NCI-H2029 treated with DMSO at 0.1 percent for 48 hours (cell line): ENCODE measurements at regions not wholly inside any gene's neighbourhood (a gene's known extent, or its start where the extent isn't known, plus 50 kb on each side); places are given as distances from the start of the nearest gene placed in this dataset.
"Not testable (repeated sequence)": the region's sequence is repeated elsewhere in the genome, so short reads cannot be mapped to it uniquely, and the experiment has no call there.

Source experiments
- DNase-seq: peaks from one replicate; lab custom pipeline; 2025; lab: John Stamatoyannopoulos, UW

GRCh38 chr4:53920116-53920515 lies 144.3 kb downstream of the CHIC2 start:
- DNase-seq, result no peak

- DNase-seq, result no peak
Measured at GRCh38 chr4:53919535-53919934, 144.9 kb downstream of the CHIC2 start.

DNA sequence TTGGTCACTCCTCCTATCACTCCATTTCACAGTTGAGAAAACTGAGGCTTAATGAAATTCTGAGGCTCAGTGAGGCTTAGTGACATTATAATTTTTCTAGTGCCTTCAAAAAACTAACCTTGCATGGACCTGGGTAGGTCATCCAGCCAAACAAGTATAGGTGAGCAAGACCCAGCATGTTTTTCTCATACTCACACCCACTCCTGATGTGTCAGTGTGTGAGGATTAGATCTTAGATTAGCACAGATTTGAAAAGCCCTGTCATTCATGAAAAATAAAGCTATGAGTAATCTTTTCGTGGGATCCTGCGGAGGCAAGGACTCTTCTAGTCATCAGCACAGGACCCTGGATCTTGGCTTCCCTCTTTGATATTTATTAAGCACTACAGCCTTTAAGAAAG lies 146.7 kb downstream of the CHIC2 start:
- DNase-seq, result no peak

DNA sequence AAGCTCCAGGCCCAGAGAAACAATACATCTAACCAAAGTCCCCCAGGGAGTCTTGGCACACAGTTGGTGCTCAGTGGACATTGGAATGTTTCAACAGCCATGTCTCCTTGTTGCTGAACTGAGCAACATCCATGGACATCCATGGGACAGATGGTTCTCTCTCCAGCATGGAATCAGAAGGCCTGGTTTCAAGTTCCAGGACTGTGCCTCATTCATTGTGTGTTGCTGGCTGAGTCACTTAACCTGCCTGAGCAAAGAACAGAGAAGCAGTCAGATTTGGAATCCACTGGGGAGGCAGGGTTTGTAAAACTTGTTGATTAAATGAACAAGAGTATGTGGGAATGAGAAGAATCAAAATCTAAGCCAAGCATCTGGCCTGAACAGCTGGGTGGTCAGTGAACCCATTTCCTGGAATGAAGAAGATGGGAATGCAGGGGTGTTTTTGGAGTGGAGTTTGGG lies 147.9 kb downstream of the CHIC2 start:
- no peak for DNase-seq

DNA sequence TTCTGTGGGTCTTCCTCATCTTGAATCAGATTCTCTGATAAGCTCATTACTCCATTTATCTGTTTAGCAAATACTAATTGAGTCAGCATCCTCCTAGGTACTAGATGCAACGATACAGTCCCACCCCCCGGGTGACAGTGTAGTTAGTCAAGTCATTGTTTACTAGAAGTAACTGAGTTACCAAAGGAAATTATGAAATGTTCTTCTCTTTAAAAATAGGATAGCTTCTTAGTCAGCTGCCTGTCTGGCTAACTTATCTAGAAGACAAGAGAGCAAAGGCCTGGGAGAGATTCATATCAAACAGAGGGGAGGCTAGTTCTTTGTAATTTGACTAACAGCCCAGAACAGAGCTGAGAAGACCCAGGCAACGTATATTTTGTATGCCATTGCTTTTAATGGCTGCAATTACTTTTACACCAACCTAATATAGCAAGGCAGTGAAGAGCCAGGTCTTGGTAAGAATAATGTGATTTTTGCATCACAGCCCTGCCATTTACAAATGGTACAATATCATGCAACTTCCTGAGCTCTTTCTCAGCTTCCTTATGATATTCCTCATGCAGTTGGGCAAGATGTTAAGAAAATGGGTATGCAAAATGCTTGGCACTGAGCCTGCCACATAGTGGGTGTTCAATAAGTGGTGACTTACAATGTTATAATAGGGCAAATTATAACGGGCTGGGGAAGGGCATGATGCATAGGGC lies 149.9 kb downstream of the CHIC2 start:
- no peak for DNase-seq

DNA sequence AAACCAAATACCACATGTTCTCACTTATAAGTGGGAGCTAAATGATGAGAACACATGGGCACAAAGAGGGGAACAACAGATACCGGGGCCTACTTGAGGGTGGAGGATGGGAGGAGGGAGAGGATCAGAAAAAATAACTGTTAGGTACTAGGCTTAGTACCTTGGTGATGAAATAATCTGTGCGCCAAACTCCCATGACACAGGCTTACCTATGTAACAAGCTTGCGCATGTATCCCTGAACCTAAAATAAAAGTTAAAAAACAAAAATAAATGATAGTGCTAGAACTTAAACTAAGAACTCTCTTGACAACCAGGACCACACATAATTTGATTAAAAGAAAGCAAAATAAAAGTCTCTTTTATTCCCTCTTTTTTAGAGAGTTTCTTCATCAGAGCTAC lies 150.6 kb downstream of the CHIC2 start:
- DNase-seq, result no peak

- DNase-seq, result no peak
Measured at GRCh38 chr4:53912766-53913497, 151.5 kb downstream of the CHIC2 start.

GRCh38 chr4:53908661-53909078 lies 155.7 kb downstream of the CHIC2 start:
- DNase-seq, result peak; percentile 20

DNA sequence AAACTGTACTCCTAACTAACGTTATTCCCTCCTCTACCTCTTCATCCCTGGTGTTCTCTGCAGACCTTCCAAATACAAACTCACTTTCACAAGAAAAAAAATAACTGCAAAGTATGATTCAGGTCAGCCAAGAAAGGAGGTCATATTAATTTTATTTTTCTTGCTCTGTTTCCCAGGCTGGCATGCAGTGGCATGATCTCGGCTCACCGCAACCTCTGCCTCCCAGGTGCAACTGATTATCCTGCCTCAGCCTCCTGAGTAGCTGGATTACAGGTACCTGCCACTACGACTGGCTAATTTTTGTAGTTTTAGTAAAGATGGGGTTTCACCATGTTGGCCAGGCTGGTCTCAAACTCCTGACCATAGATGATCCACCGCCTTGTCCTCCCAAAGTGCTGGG lies 156.6 kb downstream of the CHIC2 start:
- DNase-seq, result no peak

GRCh38 chr4:53906606-53907190 lies 157.7 kb downstream of the CHIC2 start:
- no peak for DNase-seq

DNA sequence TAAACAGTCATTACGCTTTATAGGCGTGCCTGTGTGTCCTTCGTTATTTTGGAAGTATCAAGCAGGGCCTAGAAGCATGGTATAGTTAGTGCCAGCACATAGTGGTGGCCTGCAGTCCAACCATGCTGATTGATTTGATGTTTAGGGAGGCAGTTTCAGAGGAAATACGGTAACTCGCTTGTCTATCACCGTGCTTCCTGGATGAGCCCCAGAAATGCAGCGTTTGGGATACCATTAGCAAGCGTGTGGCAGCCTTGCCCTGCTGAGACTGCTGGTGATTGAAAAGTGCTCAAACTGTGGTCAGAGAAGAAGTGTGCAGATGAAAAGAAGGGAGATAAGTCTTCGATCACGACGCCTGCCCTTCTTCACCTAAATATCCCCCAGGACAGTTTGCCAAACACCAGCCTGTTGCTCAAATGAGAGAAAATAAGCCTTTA lies 158.4 kb downstream of the CHIC2 start:
- DNase-seq, result no peak

DNA sequence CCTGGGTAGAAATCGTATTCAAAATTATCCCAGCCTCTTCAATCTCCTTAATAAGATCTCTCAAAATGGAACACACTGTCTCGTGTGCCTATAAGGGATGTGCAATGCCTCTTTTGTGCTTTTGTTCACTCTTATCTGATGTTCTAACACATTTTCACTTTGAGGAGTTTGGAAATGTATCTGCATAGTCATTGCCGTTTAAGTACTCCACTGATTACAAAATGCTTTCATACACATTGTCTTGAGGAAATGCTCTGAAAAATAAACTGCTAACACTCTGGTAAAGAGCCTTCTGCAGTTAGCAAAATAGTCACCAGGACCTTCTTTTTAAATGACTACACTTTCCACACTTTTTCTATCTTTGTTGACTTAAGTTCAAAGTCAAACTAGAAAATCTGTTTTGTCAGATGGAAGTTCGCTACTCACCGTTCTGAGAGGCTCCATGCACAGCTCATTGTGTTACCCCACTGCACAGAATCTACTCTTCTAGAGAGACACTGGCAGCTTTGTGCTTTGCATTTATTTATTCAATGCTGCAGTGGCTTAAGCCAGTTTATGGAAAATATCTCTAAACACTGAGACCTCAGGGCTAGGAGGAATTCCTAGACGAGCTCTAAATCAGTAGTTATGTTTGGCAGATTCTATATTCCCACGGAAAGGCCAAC lies 159.0 kb downstream of the CHIC2 start:
- DNase-seq, result no peak

DNA sequence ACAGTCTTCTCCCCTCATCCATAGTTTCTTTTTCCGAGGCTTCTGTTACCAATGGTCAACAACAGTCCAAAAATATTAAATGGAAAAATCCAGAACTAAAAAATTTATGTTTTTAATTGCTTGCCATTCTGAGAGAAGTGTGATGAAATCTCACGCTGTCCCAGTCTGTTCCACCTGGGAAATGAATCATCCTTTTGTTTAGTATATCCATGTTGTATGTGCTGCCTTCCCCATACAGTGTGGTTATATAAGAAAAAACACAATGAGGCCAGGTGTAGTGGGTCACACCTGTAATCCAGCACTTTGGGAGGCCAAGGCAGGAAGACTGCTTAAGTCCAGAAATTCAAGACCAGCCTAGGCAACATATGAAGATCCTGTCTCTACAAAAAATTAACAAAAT lies 161.6 kb downstream of the CHIC2 start:
- no peak for DNase-seq

GRCh38 chr4:53900271-53900649 lies 164.1 kb downstream of the CHIC2 start:
- no peak for DNase-seq

GRCh38 chr4:53899586-53900270 lies 164.7 kb downstream of the CHIC2 start:
- DNase-seq, result no peak

DNA sequence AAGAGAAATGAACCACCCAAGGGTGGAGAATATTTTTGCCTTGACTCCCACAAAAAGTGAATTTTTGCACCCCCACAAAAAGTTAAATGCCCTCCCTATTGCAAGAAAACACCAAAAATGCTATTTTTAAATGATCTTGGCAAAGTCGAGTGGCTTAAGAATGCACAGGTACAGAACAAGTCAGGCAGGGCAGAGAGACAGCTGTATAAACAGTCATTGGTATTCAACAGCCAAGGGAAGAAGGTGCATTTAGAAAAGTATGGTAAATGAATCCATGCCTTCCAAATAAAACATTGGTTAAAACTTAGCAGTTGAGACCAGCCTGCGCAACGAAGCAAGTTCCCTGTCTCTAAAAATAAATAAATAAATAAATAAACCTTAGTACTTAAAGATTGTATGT lies 169.3 kb downstream of the CHIC2 start:
- no peak for DNase-seq

DNA sequence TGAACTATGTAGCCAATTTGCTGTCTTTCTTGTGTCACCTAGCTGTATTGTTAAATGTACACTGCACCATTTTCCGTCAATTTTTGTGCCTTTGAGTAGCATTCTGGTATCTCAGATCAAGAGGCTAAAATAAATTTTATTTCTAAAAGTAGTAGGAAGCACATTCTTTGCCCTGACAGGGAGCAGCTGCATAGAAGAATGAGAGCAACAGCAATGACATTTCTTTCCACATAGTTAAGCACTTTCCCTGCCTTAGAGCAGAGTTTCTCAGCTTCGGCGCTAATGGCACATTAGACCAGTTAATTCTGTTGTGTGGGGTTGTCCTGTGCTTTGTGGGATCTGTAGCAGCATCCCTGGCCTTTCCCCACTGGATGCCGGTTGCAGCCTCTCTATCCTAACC lies 173.9 kb downstream of the CHIC2 start:
- DNase-seq, result no peak

DNA sequence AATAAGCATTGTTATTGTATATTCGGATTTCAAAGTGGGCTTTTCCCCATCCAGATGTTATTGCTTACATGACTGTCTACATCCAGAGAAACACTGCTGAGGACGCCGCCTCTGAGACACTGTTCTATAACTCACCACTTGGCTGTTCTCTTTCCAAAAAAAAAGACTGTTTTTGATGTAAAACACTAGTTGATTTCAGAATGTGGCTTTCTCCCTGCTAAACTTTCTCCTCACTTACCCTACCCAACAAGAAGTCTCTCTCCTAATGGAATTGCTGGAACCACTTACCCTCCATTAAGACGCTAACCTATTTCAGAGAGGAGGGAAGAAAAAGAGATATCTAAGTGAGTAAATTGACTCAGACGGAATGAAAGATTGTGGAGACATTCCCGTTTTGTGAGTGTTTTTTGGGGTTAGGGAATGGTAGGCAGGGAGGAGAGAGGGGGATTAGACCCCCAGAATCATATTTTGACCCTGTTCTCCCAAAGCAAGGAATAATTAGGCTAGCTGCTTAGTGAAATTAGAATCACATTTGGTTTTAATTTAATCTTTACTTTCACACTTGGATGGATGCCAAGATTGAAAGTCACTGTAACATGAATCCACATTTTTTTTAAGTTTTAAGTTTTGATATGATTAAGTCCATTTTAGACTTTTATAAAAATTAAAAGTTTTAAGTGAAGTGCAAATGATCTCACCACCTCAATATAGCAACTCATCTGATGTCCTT lies 174.9 kb downstream of the CHIC2 start:
- DNase-seq, result no peak

DNA sequence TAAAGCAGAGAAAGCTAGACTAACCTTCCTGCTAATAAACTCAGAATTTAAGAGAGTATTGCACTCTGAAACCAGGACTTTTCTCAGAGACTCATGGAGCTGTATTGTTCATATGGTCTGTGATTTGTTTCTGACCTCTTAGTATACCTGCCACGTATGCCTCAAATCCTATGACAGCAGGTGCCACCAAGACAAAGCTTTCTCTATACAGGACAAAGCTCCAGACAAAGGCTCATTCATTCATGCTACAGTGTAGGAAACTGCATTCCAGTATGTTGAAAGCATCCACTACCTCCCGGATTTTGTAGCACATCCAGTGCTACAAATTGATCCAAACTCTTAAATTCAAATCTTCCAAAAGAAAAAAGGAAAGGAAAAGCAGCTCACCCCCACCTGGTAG lies 178.3 kb downstream of the CHIC2 start:
- DNase-seq, result no peak

GRCh38 chr4:53885668-53886067 lies 178.7 kb downstream of the CHIC2 start:
- DNase-seq, result no peak

GRCh38 chr4:53877096-53877495 lies 187.3 kb downstream of the CHIC2 start:
- DNase-seq, result not testable (repeated sequence)
